GM12878 (cell line): ENCODE measurements at regions not wholly inside any gene's neighbourhood (a gene's known extent, or its start where the extent isn't known, plus 50 kb on each side); places are given as distances from the start of the nearest gene placed in this dataset.

Experiments used
- ATAC-seq: fragments of 200-7000 bp; cut with Tn5 transposase; 3 replicates; pipeline ENCODE4 v1.9.1; 2020; ENCODE audit warnings: mild to moderate bottlenecking, moderate library complexity
- BruUV-seq: library from RNA; stranded (reverse); fragments of 400-500 nt; replicated peaks from 2 replicates; lab custom pipeline; 2021; lab: Mats Ljungman, UMichigan
- CTCF ChIA-PET: fragments of 300-600 bp; sonication (Branson Sonifier 250); formaldehyde crosslinking; extraction: SDS; loops from one replicate; lab custom pipeline; 2021; ENCODE audit warnings: inconsistent platforms; lab: Yijun Ruan, JAX
- POLR2A ChIA-PET: fragments of 350-600 bp; formaldehyde crosslinking; extraction: SDS; loops from one replicate; lab custom pipeline; 2021; ENCODE audit warnings: inconsistent platforms; lab: Charles Lee
- RAD21 ChIA-PET: fragments of 300-600 bp; sonication (Branson Sonifier 250); formaldehyde crosslinking; loops from one replicate; lab custom pipeline; 2023; ENCODE audit warnings: antibody characterized with exemption; ENCODE audit not compliant: unreplicated experiment; lab: Charles Lee
- SMC1A ChIA-PET: fragments of 300-600 bp; sonication (Branson Sonifier 250); formaldehyde crosslinking; loops from one replicate; lab custom pipeline; 2023; ENCODE audit not compliant: unreplicated experiment, uncharacterized antibody; lab: Charles Lee
- DNase-seq: peaks from one replicate; pipeline ENCODE4 v3.0.0-alpha.2; 2011; ENCODE audit warnings: low read depth, low spot score
- FAIRE-seq: peaks from 3 replicates; lab custom pipeline; 2011; peaks lifted over from hg19 to GRCh38; lab: Jason Lieb, UNC
- H2AFZ ChIP-seq: 2 replicates; pipeline ENCODE4 v1.6.0; 2011; ENCODE audit warnings: low read depth, low read length, control low read depth; ENCODE audit not compliant: control insufficient read depth
- H3K27ac ChIP-seq: 2 replicates; pipeline ENCODE4 v1.5.1; 2011; ENCODE audit warnings: control low read depth; ENCODE audit not compliant: control insufficient read depth, insufficient read depth
- H3K27me3 ChIP-seq, 2 experiments: replicated peaks in 1 of 2; 2 replicates each; pipeline versions ENCODE4 v1.6.0 to v1.6.1; 2011; ENCODE audit warnings: low read length in 1 of 2; ENCODE audit not compliant: control insufficient read depth in 2 of 2, insufficient read depth in 2 of 2
- H3K36me3 ChIP-seq, 2 experiments: 2 replicates each; pipeline ENCODE4 v1.5.1; 2011; ENCODE audit warnings: low read length in 1 of 2; ENCODE audit not compliant: control insufficient read depth in 2 of 2, insufficient read depth in 2 of 2
- H3K4me1 ChIP-seq: 2 replicates; pipeline ENCODE4 v1.6.1; 2011; ENCODE audit warnings: mild to moderate bottlenecking, low read length, moderate library complexity, mixed read lengths; ENCODE audit not compliant: control insufficient read depth, insufficient read depth
- H3K4me2 ChIP-seq: 2 replicates; pipeline ENCODE4 v1.6.0; 2011; ENCODE audit warnings: control low read depth; ENCODE audit not compliant: control insufficient read depth, insufficient read depth
- H3K4me3 ChIP-seq: fragments of 200-600 bp; sonication (generic); 2 replicates; pipeline ENCODE4 v1.5.1; 2016
- H3K79me2 ChIP-seq: 2 replicates; pipeline ENCODE4 v1.6.0; 2011; ENCODE audit warnings: low read length; ENCODE audit not compliant: control insufficient read depth, insufficient read depth
- H3K9ac ChIP-seq: 2 replicates; pipeline ENCODE4 v1.8.0; 2011; ENCODE audit warnings: low read length, control low read depth, mixed read lengths; ENCODE audit not compliant: control insufficient read depth, insufficient read depth
- H3K9me3 ChIP-seq: replicated peaks from 3 replicates; pipeline ENCODE4 v1.5.1; 2011; ENCODE audit warnings: mild to moderate bottlenecking, low read length; ENCODE audit not compliant: control insufficient read depth, insufficient read depth
- H4K20me1 ChIP-seq: 2 replicates; pipeline ENCODE4 v1.6.0; 2011; ENCODE audit not compliant: control insufficient read depth, insufficient read depth
- PAX5 ChIP-seq: IDR thresholded peaks from 2 replicates; pipeline ENCODE4 v1.6.1; 2011; ENCODE audit warnings: low read depth, low read length, borderline replicate concordance
- POLR2A ChIP-seq: IDR thresholded peaks from 2 replicates; pipeline ENCODE4 v1.6.1; 2011; ENCODE audit warnings: low read depth, mild to moderate bottlenecking, low read length
- SMAD1 ChIP-seq: fragments of 450-650 bp; IDR thresholded peaks from 2 replicates; pipeline ENCODE4 v1.6.1; 2018; ENCODE audit warnings: mild to moderate bottlenecking, low read depth; ENCODE audit not compliant: partially characterized antibody
- TAF1 ChIP-seq: IDR thresholded peaks from 2 replicates; pipeline ENCODE4 v1.6.1; 2011; ENCODE audit warnings: mild to moderate bottlenecking, low read depth, low read length, borderline replicate concordance
- TBL1XR1 ChIP-seq: IDR thresholded peaks from 2 replicates; pipeline ENCODE4 v1.6.1; 2012; ENCODE audit warnings: low read depth, low read length, improper control_type of control experiment
- YBX1 ChIP-seq: fragments of 450-650 bp; IDR thresholded peaks from 2 replicates; pipeline ENCODE4 v1.6.1; 2016; ENCODE audit warnings: antibody characterized with exemption
- WGBS: methylation state at CpG from one replicate; pipeline ENCODE4 v1.1.6; 2016; ENCODE audit warnings: low lambda C conversion rate; ENCODE audit not compliant: insufficient replicate concordance, insufficient coverage; ENCODE audit errors: missing lambda C conversion rate; 5-methylcytosine and 5-hydroxymethylcytosine counted together
- in situ Hi-C: fragments of 300-500 bp; cut with MboI; formaldehyde crosslinking; loops from 9 replicates; pipeline ENCODE4 v1.14.3; 2018; ENCODE audit warnings: mixed read lengths
- intact Hi-C: fragments of 100-400 bp; cut with micrococcal nuclease; formaldehyde crosslinking; loops from one replicate; pipeline ENCODE4 v1.14.2; 2022; ENCODE audit not compliant: unreplicated experiment
- TF ChIP-seq, protein P1 (sequence below): IDR thresholded peaks from 2 replicates; pipeline ENCODE4 v1.6.1; 2012; ENCODE audit warnings: low read depth, low read length, improper control_type of control experiment
- TF ChIP-seq, protein P2 (sequence below), 3 experiments: IDR thresholded peaks in 2 of 3; conservative IDR thresholded peaks in 1 of 3; 2 replicates each; pipeline ENCODE4 v1.5.1; 2011; ENCODE audit warnings: low read depth in 3 of 3, low read length in 3 of 3, mild to moderate bottlenecking in 3 of 3, control low read depth in 2 of 3, moderate library complexity in 2 of 3, inconsistent platforms in 1 of 3, mixed read lengths in 1 of 3; ENCODE audit not compliant: control insufficient read depth in 2 of 3, insufficient read depth in 1 of 3; ENCODE audit errors: extremely low read depth in 1 of 3

DNA sequence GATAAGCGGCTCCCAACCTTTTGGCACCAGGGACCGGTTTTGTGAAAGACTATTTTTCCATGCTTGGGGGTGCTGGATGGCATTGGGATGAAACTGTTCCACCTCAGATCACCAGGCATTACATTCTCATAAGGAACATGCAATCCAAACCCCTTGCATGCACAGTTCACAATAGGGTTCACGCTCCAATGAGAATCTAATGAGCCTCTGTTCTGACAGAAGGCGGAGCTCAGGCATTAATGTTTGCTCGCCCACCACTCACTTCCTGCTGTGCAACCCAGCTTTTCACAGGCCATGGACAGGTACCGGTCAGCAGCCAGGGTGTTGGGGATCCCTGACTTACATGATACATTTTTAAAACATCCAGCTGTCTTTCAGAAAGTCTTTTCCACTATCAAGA, 187.3 kb downstream of the SLC39A8 start (continued):
- TF ChIP-seq TAF1 (no peak), YBX1 (no peak), TBL1XR1 (no peak), POLR2A (no peak), PAX5 (no peak)
- TF ChIP-seq, all 136 proteins: peak for 0

DNA sequence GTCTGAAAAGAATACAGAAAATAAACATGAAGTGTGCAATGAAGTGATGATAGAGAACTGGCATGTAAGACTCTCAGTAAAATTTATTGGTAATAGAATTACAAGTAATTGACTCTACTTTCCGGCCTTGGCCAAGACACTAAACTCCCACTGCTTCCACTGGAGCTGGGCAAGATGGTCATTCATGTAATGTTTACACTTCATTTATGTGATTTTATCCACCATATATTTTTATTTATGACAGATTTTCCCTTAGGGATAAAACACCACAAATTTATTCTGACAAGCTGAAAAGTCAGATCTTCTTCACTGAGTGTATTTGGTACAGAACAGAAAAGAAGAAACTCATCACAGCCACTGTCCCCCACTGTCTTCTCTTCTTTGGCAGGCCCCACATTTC, 191.9 kb downstream of the SLC39A8 start:
- Histone ChIP-seq H3K4me2 (no peak overlapping the region), H4K20me1 (no peaks in the 10 kb centered on the region), H3K79me2 (no peaks in the 10 kb centered on the region), H3K4me3 (no peak overlapping the region), H3K9me3 (no peaks in the 10 kb centered on the region), H3K4me1 (no peaks in the 10 kb centered on the region), H2AFZ (no peak overlapping the region), H3K27me3 (no peaks in the 10 kb centered on the region)
- in situ Hi-C loops = no loop called here
- no peak for FAIRE-seq
- 75% methylated on average over 1 of the region's 1 CpG for WGBS
- ChIA-PET POLR2A (no interaction called here), SMC1A (no interaction called here)
- no peak for DNase-seq
- TF ChIP-seq, protein P1, sequence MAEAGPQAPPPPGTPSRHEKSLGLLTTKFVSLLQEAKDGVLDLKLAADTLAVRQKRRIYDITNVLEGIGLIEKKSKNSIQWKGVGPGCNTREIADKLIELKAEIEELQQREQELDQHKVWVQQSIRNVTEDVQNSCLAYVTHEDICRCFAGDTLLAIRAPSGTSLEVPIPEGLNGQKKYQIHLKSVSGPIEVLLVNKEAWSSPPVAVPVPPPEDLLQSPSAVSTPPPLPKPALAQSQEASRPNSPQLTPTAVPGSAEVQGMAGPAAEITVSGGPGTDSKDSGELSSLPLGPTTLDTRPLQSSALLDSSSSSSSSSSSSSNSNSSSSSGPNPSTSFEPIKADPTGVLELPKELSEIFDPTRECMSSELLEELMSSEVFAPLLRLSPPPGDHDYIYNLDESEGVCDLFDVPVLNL = no peak
- TF ChIP-seq SMAD1 = no peak
- TF ChIP-seq, protein P2, sequence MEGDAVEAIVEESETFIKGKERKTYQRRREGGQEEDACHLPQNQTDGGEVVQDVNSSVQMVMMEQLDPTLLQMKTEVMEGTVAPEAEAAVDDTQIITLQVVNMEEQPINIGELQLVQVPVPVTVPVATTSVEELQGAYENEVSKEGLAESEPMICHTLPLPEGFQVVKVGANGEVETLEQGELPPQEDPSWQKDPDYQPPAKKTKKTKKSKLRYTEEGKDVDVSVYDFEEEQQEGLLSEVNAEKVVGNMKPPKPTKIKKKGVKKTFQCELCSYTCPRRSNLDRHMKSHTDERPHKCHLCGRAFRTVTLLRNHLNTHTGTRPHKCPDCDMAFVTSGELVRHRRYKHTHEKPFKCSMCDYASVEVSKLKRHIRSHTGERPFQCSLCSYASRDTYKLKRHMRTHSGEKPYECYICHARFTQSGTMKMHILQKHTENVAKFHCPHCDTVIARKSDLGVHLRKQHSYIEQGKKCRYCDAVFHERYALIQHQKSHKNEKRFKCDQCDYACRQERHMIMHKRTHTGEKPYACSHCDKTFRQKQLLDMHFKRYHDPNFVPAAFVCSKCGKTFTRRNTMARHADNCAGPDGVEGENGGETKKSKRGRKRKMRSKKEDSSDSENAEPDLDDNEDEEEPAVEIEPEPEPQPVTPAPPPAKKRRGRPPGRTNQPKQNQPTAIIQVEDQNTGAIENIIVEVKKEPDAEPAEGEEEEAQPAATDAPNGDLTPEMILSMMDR (IDR thresholded peaks at IDR 0.05 in 2 of 3, conservative IDR thresholded peaks at IDR 0.05 in 1 of 3; ENCODE audit: control insufficient read depth in 2 of 3, extremely low read depth in 1 of 3, insufficient read depth in 1 of 3, low read depth in 3 of 3, low read length in 3 of 3) = no peak
- TF ChIP-seq, all 136 proteins: peak for 0
- BruUV-seq = no TSS peak
- ChIA-PET CTCF (no interaction called here), RAD21 (no interaction called here)
- H3K36me3 ChIP-seq = no peaks in the 10 kb centered on the region
- no peak overlapping the region for H3K9ac ChIP-seq
- ATAC-seq = no peak
- H3K27ac ChIP-seq = no peak overlapping the region
- intact Hi-C loops = no loop called here
